Spinal cord (tissue), 9 donors: ENCODE measurements at regions not wholly inside any gene's neighbourhood (a gene's known extent, or its start where the extent isn't known, plus 50 kb on each side); places are given as distances from the start of the nearest gene placed in this dataset.

Source experiments
- DNase-seq, 6 donors: peaks; one replicate each; pipeline versions ENCODE4 v3.0.0 to v3.0.0-alpha.2; 2013 to 2015; ENCODE audit warnings: low spot score in 6 of 6, low read depth in 4 of 6
- H3K27ac ChIP-seq: one replicate; pipeline ENCODE4 v1.5.1; 2013; ENCODE audit warnings: low read depth, low read length, control low read depth
- H3K27me3 ChIP-seq: one replicate; pipeline ENCODE4 v1.6.1; 2013; ENCODE audit warnings: low read length; ENCODE audit not compliant: control insufficient read depth, insufficient read depth
- H3K36me3 ChIP-seq: one replicate; pipeline ENCODE4 v1.6.1; 2013; ENCODE audit warnings: low read length; ENCODE audit not compliant: control insufficient read depth, insufficient read depth
- H3K4me1 ChIP-seq: one replicate; pipeline ENCODE4 v1.6.1; 2013; ENCODE audit warnings: low read length; ENCODE audit not compliant: control insufficient read depth, insufficient read depth
- H3K4me3 ChIP-seq: one replicate; pipeline ENCODE4 v1.5.1; 2013; ENCODE audit warnings: low read depth, low read length, control low read depth
- H3K9me3 ChIP-seq: one replicate; pipeline ENCODE4 v1.6.1; 2013; ENCODE audit warnings: low read length; ENCODE audit not compliant: control insufficient read depth, insufficient read depth
- WGBS: methylation state at CpG from one replicate; pipeline ENCODE4 v1.1.5; 2013; ENCODE audit warnings: missing lambda C conversion rate; ENCODE audit not compliant: insufficient coverage; 5-methylcytosine and 5-hydroxymethylcytosine counted together
- donor health status: healthy.

GRCh38 chr17:77020973-77021372, 119.8 kb upstream of the SEC14L1 start:
- Histone ChIP-seq H3K27me3 (no peaks in the 10 kb centered on the region), H3K4me1 (no peaks in the 10 kb centered on the region), H3K27ac (no peak overlapping the region), H3K4me3 (no peak overlapping the region), H3K9me3 (peaks cover 2% of the 10 kb centered on the region), H3K36me3 (no peaks in the 10 kb centered on the region)
- 100% methylated on average over 1 of the region's 1 CpG for WGBS
- DNase-seq = no peak

GRCh38 chr17:77022766-77023165, 118.0 kb upstream of the SEC14L1 start:
- Histone ChIP-seq H3K36me3 (no peaks in the 10 kb centered on the region), H3K4me1 (no peaks in the 10 kb centered on the region), H3K4me3 (no peak overlapping the region), H3K27me3 (no peaks in the 10 kb centered on the region), H3K27ac (no peak overlapping the region), H3K9me3 (peaks cover 2% of the 10 kb centered on the region)
- 56% methylated on average over 2 of the region's 2 CpGs for WGBS
- no peak for DNase-seq

- no peak overlapping the region for H3K4me3 ChIP-seq
- no peaks in the 10 kb centered on the region for H3K27me3 ChIP-seq
- WGBS = 57% methylated on average over 2 of the region's 2 CpGs
- no peak overlapping the region for H3K27ac ChIP-seq
- no peaks in the 10 kb centered on the region for H3K36me3 ChIP-seq
- H3K4me1 ChIP-seq = no peaks in the 10 kb centered on the region
- H3K9me3 ChIP-seq = peaks cover 2% of the 10 kb centered on the region
- DNase-seq = no peak
Observed at GRCh38 chr17:77025781-77026180, 115.0 kb upstream of the SEC14L1 start.

GRCh38 chr17:77027271-77027889, 113.4 kb upstream of the SEC14L1 start:
- H3K4me3 ChIP-seq = no peak overlapping the region
- peaks cover 4% of the 10 kb centered on the region for H3K9me3 ChIP-seq
- no peaks in the 10 kb centered on the region for H3K36me3 ChIP-seq
- no peaks in the 10 kb centered on the region for H3K27me3 ChIP-seq
- 89% methylated on average over 2 of the region's 3 CpGs for WGBS
- no peaks in the 10 kb centered on the region for H3K4me1 ChIP-seq
- DNase-seq = no peak
- H3K27ac ChIP-seq = no peak overlapping the region

GRCh38 chr17:77028900-77029299, 111.9 kb upstream of the SEC14L1 start:
- peaks cover 1% of the 10 kb centered on the region for H3K4me1 ChIP-seq
- 97% methylated on average over 5 of the region's 8 CpGs for WGBS

GRCh38 chr17:77032929-77033328, 107.8 kb upstream of the SEC14L1 start:
- 93% methylated on average over 4 of the region's 4 CpGs for WGBS
- Histone ChIP-seq H3K9me3 (peaks cover 4% of the 10 kb centered on the region), H3K36me3 (no peaks in the 10 kb centered on the region), H3K27me3 (no peaks in the 10 kb centered on the region), H3K4me3 (no peak overlapping the region), H3K4me1 (peaks cover 37% of the 10 kb centered on the region), H3K27ac (no peak overlapping the region)
- DNase-seq = no peak

More at GRCh38 chr17:77028900-77029299, 111.9 kb upstream of the SEC14L1 start:
- no peaks in the 10 kb centered on the region for H3K36me3 ChIP-seq
- DNase-seq = no peak
- no peak overlapping the region for H3K4me3 ChIP-seq
- H3K27ac ChIP-seq = no peak overlapping the region
- peaks cover 4% of the 10 kb centered on the region for H3K9me3 ChIP-seq
- H3K27me3 ChIP-seq = no peaks in the 10 kb centered on the region

- Histone ChIP-seq H3K9me3 (peaks cover 4% of the 10 kb centered on the region), H3K36me3 (no peaks in the 10 kb centered on the region), H3K27ac (no peak overlapping the region), H3K4me3 (no peak overlapping the region), H3K27me3 (no peaks in the 10 kb centered on the region), H3K4me1 (peaks cover 40% of the 10 kb centered on the region)
- 61% methylated on average over 12 of the region's 13 CpGs for WGBS
- DNase-seq = no peak
Observed at GRCh38 chr17:77033892-77034404, 106.8 kb upstream of the SEC14L1 start.

GRCh38 chr17:77034677-77035424, 105.9 kb upstream of the SEC14L1 start:
- H3K9me3 ChIP-seq = peaks cover 4% of the 10 kb centered on the region
- H3K27ac ChIP-seq = no peak overlapping the region
- whole genome bisulfite sequencing = 71% methylated on average over 11 of the region's 16 CpGs
- H3K27me3 ChIP-seq = no peaks in the 10 kb centered on the region
- no peaks in the 10 kb centered on the region for H3K36me3 ChIP-seq
- peaks cover 40% of the 10 kb centered on the region for H3K4me1 ChIP-seq
- H3K4me3 ChIP-seq = no peak overlapping the region
- DNase-seq = peak in 1 of 6 donors; percentile 41

GRCh38 chr17:77035526-77035925, 105.2 kb upstream of the SEC14L1 start:
- H3K27me3 ChIP-seq = no peaks in the 10 kb centered on the region
- peaks cover 4% of the 10 kb centered on the region for H3K9me3 ChIP-seq
- DNase-seq = no peak
- H3K4me1 ChIP-seq = peaks cover 40% of the 10 kb centered on the region
- 100% methylated on average over 1 of the region's 6 CpGs for WGBS
- H3K36me3 ChIP-seq = no peaks in the 10 kb centered on the region
- H3K27ac ChIP-seq = no peak overlapping the region
- no peak overlapping the region for H3K4me3 ChIP-seq
